ENCODE measurements at regions not wholly inside any gene's neighbourhood (a gene's known extent, or its start where the extent isn't known, plus 50 kb on each side); places are given as distances from the start of the nearest gene placed in this dataset.
"Not testable (repeated sequence)": the region's sequence is repeated elsewhere in the genome, so short reads cannot be mapped to it uniquely, and the experiment has no call there.

DNA sequence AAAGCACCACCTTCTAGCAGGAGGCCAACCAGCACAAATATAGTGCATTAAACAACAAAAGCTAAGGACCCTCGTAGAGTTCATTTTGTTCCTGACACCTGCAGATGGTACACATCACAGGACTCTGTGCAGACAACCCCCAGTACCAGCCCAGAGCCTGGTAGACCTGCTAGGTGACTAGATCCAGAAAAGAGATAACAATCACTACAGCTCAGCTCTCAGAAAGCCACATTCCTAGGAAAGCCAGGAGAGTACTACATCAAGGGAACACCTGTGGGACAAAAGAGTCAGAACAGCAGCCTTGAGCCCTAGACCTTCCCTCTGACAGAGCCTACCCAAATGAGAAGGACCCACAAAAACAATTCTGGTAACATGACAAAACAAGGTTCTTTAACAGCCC is 344.7 kb upstream of the PTBP2 start:
- no peak for DNase-seq

DNA sequence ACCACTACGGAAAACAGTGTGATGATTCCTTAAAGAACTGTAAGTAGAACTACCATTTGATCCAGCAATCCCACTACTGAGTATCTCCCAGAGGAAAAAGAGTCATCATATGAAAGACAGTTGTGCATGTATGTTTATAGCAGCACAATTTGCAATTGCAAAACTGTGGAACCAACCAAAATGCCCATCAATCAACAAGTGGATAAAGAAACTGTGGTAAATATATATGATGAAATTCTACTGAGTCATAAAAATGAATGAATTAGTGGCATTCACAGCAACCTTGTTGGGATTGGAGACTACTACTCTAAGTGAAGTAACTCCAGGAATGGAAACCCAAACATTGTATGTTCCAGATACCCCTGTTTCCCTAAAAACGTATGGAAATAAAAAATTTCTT is 337.0 kb upstream of the PTBP2 start:
- no peak for DNase-seq

- DNase-seq = no peak
Observed at GRCh38 chr1:96387785-96388184, 333.8 kb upstream of the PTBP2 start.

GRCh38 chr1:96388421-96389310 is 332.9 kb upstream of the PTBP2 start:
- no peak for DNase-seq

DNA sequence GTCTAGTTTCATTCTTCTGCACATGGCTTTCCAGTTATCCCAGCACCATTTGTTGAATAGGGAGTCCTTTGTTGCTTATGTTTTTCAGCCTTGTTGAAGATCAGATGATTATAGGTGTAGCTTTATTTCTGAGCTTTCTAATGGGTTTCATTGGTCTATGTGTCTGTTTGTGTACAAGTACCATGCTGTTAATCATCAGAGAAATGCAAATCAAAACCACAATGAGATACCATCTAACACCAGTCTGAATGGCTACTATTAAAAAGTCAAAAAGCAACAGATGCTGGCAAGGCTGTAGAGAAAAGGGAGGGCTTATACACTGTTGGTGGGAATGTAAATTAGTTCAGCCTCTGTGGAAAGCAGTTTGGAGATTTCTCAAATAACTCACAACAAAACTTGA is 321.5 kb upstream of the PTBP2 start:
- no peak for DNase-seq

DNA sequence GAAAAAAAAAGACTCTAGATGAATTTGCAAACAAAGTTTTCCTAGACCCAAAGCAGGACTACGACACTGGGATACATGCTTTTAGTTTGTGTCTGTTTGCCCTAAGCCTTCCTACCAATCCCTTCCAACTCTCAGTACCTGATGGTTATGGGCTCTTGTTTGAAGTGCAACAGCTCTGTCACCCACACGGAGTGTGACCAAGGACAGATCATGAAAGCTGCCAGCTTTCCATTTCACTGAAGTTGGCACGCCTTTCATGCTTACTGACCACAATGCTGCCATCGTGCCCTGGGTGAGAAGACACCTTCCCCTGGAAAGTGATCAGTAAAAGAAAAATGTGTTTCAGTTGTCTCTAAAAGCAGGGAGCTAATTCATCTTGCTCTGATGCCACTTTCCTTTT is 312.5 kb upstream of the PTBP2 start:
- no peak for DNase-seq

DNA sequence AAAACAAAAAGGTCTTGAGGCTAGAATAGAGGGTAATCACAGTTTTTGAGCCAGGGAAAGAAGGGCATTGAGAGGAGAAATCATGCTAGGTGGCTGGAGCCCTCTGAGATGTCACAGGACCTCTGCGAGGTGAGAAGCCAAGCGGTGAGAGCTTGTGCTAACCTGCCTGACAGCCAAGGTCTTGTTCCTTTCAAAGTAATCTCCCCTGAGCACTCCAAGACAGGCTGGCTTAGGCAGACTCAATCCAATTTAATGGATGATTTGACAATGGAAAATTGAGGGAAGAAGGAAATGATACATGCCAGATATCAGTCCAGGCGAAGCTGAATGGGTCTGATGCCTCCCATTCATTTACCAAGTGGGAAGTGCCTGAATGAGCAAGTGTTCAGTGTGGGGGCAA is 311.9 kb upstream of the PTBP2 start:
- DNase-seq = no peak

DNA sequence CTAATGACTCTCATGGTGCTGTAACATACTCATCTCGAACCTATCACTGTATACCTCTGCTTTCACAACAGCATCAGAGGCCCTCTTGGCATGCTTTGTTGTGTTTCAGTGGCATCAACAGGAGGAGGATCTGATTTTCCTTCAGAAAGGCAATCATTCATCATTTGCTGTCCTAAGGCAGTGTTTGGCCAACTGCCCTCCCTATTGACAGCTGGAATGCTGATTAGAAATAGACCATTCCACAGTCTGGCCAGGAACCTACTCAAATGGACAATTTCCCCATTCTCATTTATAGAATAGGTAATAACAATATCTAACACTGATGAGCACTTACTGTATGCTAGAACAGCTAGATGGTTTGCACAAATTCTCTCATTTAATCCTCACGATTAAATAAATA is 310.6 kb upstream of the PTBP2 start:
- DNase-seq = no peak

GRCh38 chr1:96414598-96414997 is 307.0 kb upstream of the PTBP2 start:
- no peak for DNase-seq

- no peak for DNase-seq
Observed at GRCh38 chr1:96416111-96416595, 305.4 kb upstream of the PTBP2 start.

GRCh38 chr1:96416701-96417444 is 304.7 kb upstream of the PTBP2 start:
- no peak for DNase-seq

DNA sequence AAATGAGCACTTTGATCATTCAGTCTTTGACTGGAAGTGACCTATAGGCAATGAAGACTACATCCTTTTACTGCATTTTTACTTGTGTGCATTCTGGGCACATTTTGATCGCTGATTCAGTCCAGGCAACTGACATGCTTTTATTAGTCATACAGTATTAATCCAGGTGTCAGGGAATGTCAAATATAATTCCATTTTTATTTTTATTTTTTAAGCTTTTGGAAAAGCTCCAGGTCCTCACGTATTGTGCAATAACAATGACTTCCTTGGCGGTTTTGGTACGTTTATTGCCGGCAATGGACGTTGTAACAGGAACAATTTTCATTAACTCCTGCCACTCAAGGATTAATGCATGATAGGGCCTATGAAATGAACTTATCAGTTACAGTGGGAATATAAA is 302.6 kb upstream of the PTBP2 start:
- DNase-seq = no peak

DNA sequence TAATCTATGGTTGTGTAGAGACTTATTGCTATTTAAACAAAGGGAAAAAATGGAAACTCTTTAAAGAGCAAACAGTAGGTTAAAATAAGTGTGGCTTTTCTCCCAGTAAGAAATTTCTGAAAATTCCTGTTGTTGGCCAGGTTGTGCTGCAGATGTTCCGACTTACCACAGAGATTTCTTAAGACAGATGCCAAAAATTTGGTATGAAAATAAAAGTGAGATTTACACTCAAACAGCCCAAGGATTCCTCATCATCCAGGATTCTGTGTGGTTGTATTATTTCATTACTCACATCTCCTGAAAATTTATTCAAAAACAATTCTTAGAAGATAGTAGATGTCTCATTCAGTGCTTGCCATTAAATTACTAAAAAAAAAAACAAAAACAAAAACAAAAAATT is 296.7 kb upstream of the PTBP2 start:
- no peak for DNase-seq

GRCh38 chr1:96425382-96426129 is 296.0 kb upstream of the PTBP2 start:
- no peak for DNase-seq

DNA sequence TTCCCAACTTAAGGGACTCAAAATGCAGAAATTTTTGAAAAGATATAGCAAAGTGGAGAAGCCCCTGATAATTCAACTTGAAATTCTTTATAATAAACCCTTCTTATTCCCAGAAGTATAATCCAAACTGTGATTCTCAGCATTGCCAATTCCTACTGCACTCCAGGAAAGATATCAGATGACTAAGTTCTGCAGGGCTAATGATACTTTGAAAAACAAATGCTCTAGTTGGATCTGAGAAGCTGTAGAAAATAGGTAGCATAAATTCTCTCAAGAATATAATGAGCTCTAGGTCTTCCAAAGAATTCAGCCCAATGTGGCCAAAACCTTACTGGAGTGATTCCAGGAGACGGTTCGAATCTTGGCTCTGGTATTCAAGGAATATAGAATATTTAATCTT is 294.0 kb upstream of the PTBP2 start:
- DNase-seq = no peak

DNA sequence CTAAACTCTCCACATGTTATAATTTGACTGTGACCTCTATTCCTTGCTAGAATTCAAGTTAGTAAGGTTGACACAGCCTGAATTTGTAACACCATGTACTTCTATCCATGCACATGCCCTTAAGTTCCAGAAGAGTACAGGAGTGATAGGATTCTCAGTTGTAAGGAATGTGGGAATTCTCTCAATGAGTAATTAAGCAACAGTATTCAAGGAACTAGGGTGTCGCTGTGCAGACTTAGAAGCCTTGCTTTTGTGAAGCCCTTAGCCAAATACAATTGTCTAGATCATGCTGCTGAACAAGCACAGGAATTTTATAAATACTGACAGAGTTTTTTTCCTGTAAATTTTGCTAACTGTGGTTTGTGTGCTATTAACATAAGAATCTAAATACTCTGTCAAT is 276.3 kb upstream of the PTBP2 start:
- no peak for DNase-seq

- DNase-seq = no peak
Observed at GRCh38 chr1:96464066-96464465, 257.5 kb upstream of the PTBP2 start.

DNA sequence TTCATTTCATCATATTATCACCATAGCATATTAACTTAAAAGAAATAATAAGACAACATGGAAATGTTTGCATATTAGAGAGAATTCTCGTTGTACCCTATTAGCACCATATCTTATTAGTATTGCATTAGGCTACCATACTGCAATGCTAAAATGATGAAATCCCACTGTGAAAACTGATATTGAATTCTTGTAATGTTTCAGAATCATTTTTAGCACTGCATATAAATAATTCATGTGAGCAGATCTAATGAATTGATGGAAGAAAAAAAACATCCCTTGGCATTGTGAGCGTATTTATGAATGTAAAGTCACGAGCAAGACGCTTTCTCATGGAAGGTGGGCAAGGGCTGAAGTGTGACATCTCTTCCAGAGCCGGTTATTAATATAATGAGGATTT is 257.1 kb upstream of the PTBP2 start:
- no peak for DNase-seq

GRCh38 chr1:96464991-96465390 is 256.6 kb upstream of the PTBP2 start:
- no peak for DNase-seq

- DNase-seq = no peak
Observed at GRCh38 chr1:96465441-96465840, 256.1 kb upstream of the PTBP2 start.

GRCh38 chr1:96466842-96467241 is 254.7 kb upstream of the PTBP2 start:
- no peak for DNase-seq

GRCh38 chr1:96469726-96470125 is 251.9 kb upstream of the PTBP2 start:
- not testable (repeated sequence) for DNase-seq

DNA sequence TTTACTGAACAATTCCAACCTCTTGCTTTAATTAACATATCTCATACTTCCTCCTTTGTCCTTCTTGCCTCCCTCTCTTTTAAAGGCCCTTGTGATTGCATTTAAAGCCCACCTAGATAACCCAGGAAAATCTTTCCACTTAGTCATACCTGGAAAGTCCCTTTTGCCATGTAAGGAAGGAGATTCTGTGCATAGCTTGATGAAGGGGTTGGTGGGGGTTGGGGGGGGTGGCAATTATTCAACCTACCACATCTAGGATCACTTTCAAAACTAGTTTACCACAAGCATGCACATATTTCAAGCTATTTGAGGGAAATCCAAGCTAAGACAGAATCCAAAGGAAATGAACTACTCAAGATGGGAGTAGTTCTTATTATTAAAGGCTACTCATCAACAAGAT is 249.1 kb upstream of the PTBP2 start:
- no peak for DNase-seq

All from GDM1 (cell line).